ENCODE measurements at regions not wholly inside any gene's neighbourhood (a gene's known extent, or its start where the extent isn't known, plus 50 kb on each side); places are given as distances from the start of the nearest gene placed in this dataset.

DNA sequence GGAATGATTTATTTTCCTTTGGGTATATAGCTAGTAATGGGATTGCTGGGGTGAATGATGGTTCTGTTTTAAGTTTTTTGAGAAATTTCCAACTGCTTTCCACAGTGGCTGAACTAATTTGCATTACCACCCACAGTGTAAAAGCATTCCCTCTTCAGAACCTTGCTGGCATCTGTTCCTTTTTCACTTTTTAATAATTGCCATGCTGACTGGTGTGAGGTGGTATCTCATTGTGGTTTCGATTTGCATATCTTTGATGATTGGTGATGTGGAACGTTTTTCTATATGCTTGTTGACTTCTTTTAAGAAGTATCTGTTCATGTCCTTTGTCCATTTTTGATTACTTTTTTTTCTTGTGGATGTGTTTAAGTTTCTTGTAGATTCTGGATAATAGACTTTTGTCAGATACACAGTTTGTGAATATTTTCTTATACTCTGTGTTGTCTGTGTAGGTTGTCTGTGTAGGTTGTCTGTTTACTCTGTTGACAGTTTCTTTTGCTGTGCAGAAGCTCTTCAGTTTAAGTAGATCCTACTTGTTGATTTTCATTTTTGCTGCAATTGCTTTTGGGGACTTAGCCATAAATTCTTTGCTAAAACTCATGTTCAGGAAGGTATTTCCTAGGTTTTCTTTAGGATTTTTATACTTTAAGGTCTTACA lies 291.8 kb upstream of the DDI1 start:
- no peak overlapping the region for H3K27ac ChIP-seq (replicated peaks)
- H3K27me3 ChIP-seq (ENCODE audit: low read depth): no peaks in the 10 kb centered on the region
- intact Hi-C loops (cut with micrococcal nuclease): no loop called here
- DNase-seq: no peak
- H3K4me1 ChIP-seq: no peaks in the 10 kb centered on the region
- no peaks in the 10 kb centered on the region for H3K36me3 ChIP-seq
- TF ChIP-seq, protein P1, sequence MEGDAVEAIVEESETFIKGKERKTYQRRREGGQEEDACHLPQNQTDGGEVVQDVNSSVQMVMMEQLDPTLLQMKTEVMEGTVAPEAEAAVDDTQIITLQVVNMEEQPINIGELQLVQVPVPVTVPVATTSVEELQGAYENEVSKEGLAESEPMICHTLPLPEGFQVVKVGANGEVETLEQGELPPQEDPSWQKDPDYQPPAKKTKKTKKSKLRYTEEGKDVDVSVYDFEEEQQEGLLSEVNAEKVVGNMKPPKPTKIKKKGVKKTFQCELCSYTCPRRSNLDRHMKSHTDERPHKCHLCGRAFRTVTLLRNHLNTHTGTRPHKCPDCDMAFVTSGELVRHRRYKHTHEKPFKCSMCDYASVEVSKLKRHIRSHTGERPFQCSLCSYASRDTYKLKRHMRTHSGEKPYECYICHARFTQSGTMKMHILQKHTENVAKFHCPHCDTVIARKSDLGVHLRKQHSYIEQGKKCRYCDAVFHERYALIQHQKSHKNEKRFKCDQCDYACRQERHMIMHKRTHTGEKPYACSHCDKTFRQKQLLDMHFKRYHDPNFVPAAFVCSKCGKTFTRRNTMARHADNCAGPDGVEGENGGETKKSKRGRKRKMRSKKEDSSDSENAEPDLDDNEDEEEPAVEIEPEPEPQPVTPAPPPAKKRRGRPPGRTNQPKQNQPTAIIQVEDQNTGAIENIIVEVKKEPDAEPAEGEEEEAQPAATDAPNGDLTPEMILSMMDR (IDR thresholded peaks at IDR 0.05; ENCODE audit: borderline replicate concordance): no peak
- H3K9me3 ChIP-seq (replicated peaks): peaks cover 32% of the 10 kb centered on the region
- H3K4me3 ChIP-seq: no peak overlapping the region

DNA sequence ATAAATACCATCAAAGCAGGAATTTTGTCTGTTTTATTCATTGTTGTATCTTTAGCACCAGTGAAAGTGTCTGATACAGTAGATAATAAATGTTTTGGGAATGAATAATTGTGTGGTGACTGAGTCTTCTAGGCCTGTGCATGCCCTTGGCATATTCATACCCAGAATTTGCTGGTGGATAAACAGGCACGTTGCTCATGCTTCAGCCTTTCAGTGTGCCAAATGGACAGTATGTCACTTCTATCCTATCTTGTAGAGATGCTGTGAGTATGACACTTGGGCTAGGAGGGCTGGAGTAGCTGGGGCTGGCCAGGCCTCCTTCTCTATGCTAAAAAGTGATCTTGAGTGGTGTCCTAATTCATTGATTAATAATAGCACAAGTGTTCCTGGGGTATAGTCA lies 287.3 kb upstream of the DDI1 start:
- no peaks in the 10 kb centered on the region for H3K27me3 ChIP-seq (ENCODE audit: low read depth)
- H3K4me3 ChIP-seq: no peak overlapping the region
- no peaks in the 10 kb centered on the region for H3K36me3 ChIP-seq
- peaks cover 25% of the 10 kb centered on the region for H3K9me3 ChIP-seq (replicated peaks)
- no peaks in the 10 kb centered on the region for H3K4me1 ChIP-seq
- H3K27ac ChIP-seq (replicated peaks): no peak overlapping the region
- intact Hi-C loops (cut with micrococcal nuclease): no loop called here
- TF ChIP-seq, protein P1 (IDR thresholded peaks at IDR 0.05; ENCODE audit: borderline replicate concordance): no peak
- no peak for DNase-seq

DNA sequence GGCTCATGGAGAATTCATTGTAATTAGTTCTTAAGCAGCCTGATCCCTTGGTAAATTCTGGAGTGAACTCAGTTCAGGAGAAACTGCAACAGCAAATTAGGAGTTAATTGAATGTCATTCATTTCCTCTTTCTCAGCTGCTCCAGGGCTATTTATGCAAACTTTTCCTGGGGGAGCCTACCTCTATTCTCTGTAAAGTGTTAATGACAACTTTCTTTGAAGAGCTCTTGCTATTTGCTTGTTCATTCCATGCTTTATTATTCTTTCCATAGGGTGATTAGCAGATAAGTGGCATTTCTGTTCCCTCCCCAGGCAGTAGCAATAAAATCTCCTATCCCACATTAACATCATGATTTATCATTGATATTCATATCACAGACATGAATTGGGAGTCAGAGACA lies 267.6 kb upstream of the DDI1 start:
- H3K9me3 ChIP-seq (replicated peaks): no peaks in the 10 kb centered on the region
- TF ChIP-seq, protein P1 (IDR thresholded peaks at IDR 0.05; ENCODE audit: borderline replicate concordance): no peak
- intact Hi-C loops (cut with micrococcal nuclease): no loop called here

DNA sequence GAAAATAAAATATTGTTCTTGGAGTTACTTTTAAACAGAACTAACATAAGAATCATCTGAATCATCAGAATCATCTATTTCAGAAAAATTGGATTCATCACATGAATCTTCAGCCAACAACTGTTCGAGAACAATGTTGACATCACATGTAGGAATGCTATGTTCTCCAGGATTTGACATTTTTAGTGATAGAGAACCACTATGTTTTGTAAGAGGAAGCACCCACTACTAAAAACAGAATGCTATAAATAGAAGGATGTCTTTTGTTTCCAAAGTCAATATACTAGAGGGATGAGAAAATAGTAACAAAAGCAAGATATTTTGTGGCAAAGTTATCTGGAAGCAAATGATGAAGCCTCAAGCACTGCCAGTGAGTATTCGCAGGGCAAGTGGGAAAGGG lies 263.4 kb upstream of the DDI1 start:
- Histone ChIP-seq H3K27me3 (ENCODE audit: low read depth) (no peaks in the 10 kb centered on the region), H3K4me3 (no peak overlapping the region), H3K9me3 (replicated peaks) (no peaks in the 10 kb centered on the region), H3K27ac (replicated peaks) (peak overlapping the region; percentile 14), H3K4me1 (peaks cover 19% of the 10 kb centered on the region), H3K36me3 (no peaks in the 10 kb centered on the region)
- TF ChIP-seq, protein P1 (IDR thresholded peaks at IDR 0.05; ENCODE audit: borderline replicate concordance): no peak
- intact Hi-C loops (cut with micrococcal nuclease): no loop called here
- DNase-seq: no peak

More for the DNA sequence above, 267.6 kb upstream of the DDI1 start:
- H3K27me3 ChIP-seq (ENCODE audit: low read depth): no peaks in the 10 kb centered on the region
- no peaks in the 10 kb centered on the region for H3K36me3 ChIP-seq
- no peak overlapping the region for H3K27ac ChIP-seq (replicated peaks)
- H3K4me1 ChIP-seq: peaks cover 14% of the 10 kb centered on the region
- no peak overlapping the region for H3K4me3 ChIP-seq
- no peak for DNase-seq

DNA sequence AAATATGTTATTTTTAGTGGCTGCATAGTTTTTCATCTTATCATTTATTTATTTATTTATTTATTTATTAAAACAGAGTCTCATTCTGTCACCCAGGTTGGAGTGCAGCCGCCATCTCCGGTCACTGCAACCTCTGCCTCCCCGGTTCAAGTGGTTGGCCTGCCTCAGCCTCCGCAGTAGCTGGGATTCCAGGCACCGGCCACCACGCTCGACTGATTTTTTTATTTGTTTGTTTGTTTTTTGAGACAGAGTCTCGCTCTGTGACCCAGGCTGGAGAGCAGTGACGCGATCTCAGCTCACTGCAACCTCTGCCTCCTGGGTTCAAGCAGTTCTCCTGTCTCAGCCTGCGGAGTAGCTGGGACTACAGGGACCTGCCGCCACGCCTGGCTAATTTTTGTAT lies 262.9 kb upstream of the DDI1 start:
- Histone ChIP-seq H3K27ac (replicated peaks) (peak overlapping the region; percentile 14), H3K9me3 (replicated peaks) (no peaks in the 10 kb centered on the region)
- intact Hi-C loops (cut with micrococcal nuclease): no loop called here

More for the DNA sequence above, 262.9 kb upstream of the DDI1 start:
- H3K36me3 ChIP-seq: no peaks in the 10 kb centered on the region
- no peak for DNase-seq
- peaks cover 19% of the 10 kb centered on the region for H3K4me1 ChIP-seq
- H3K4me3 ChIP-seq: no peak overlapping the region
- TF ChIP-seq, protein P1 (IDR thresholded peaks at IDR 0.05; ENCODE audit: borderline replicate concordance): no peak
- no peaks in the 10 kb centered on the region for H3K27me3 ChIP-seq (ENCODE audit: low read depth)

All from left ventricle myocardium inferior (tissue), 1 donor.